ENCODE measurements at regions not wholly inside any gene's neighbourhood (a gene's known extent, or its start where the extent isn't known, plus 50 kb on each side); places are given as distances from the start of the nearest gene placed in this dataset.

- TF ChIP-seq CTCF (IDR thresholded peaks at IDR 0.05; ENCODE audit: insufficient read depth, low read depth, low read length) (no peak), EZH2 (IDR thresholded peaks at IDR 0.05; ENCODE audit: insufficient read depth, low read length) (no peak)
Measured at GRCh38 chr1:235049217-235049616, 79.4 kb downstream of the TOMM20 start.

All from astrocyte (in vitro differentiated cells and primary cell).